ES-I3 (cell line): ENCODE measurements at regions not wholly inside any gene's neighbourhood (a gene's known extent, or its start where the extent isn't known, plus 50 kb on each side); places are given as distances from the start of the nearest gene placed in this dataset.
"Not testable (repeated sequence)": the region's sequence is repeated elsewhere in the genome, so short reads cannot be mapped to it uniquely, and the experiment has no call there.

Source experiments
- H3K36me3 ChIP-seq: 2 replicates; pipeline ENCODE4 v1.6.1; 2013; ENCODE audit warnings: mild to moderate bottlenecking, low read length, control low read depth, moderate library complexity; ENCODE audit not compliant: insufficient read depth
- H3K4me1 ChIP-seq: 2 replicates; pipeline ENCODE4 v1.6.1; 2013; ENCODE audit warnings: mild to moderate bottlenecking, control low read depth, low read length; ENCODE audit not compliant: insufficient read depth
- H3K9ac ChIP-seq: 2 replicates; pipeline ENCODE4 v1.6.1; 2013; ENCODE audit warnings: low read depth, mild to moderate bottlenecking, low read length, moderate library complexity
- H3K9me3 ChIP-seq: 2 replicates; pipeline ENCODE4 v1.6.1; 2013; ENCODE audit warnings: mild to moderate bottlenecking, low read length, moderate library complexity; ENCODE audit not compliant: control insufficient read depth, insufficient read depth

GRCh38 chr7:125279961-125280360 lies 350.3 kb upstream of the POT1 start:
- no peaks in the 10 kb centered on the region for H3K36me3 ChIP-seq
- peaks cover 11% of the 10 kb centered on the region for H3K4me1 ChIP-seq
- H3K9me3 ChIP-seq, result no peaks in the 10 kb centered on the region
- H3K9ac ChIP-seq, result no peak overlapping the region

- no peak overlapping the region for H3K9ac ChIP-seq
- H3K4me1 ChIP-seq, result peaks cover 11% of the 10 kb centered on the region
- H3K9me3 ChIP-seq, result peaks cover 3% of the 10 kb centered on the region; the same call in 1 of the 2 replicates
- H3K36me3 ChIP-seq, result no peaks in the 10 kb centered on the region
Measured at GRCh38 chr7:125278318-125278717, 348.7 kb upstream of the POT1 start.

GRCh38 chr7:125274742-125275141 lies 345.1 kb upstream of the POT1 start:
- not testable (repeated sequence) for H3K9me3 ChIP-seq, H3K36me3 ChIP-seq, H3K9ac ChIP-seq, H3K4me1 ChIP-seq

GRCh38 chr7:125264174-125264856 lies 334.7 kb upstream of the POT1 start:
- H3K9me3 ChIP-seq, H3K36me3 ChIP-seq: not testable (repeated sequence)
- peaks cover 25% of the 10 kb centered on the region for H3K4me1 ChIP-seq
- peak overlapping the region; percentile 85 for H3K9ac ChIP-seq

- not testable (repeated sequence) for H3K9me3 ChIP-seq, H3K36me3 ChIP-seq
- peaks cover 36% of the 10 kb centered on the region for H3K4me1 ChIP-seq
- H3K9ac ChIP-seq, result peak overlapping the region; percentile 7; the same call in 1 of the 2 replicates
Measured at GRCh38 chr7:125258876-125259417, 329.3 kb upstream of the POT1 start.

- H3K9ac ChIP-seq, result peak overlapping the region; percentile 9; the same call in 1 of the 2 replicates
- H3K36me3 ChIP-seq, result peaks cover 7% of the 10 kb centered on the region; the same call in 1 of the 2 replicates
- H3K9me3 ChIP-seq, result no peaks in the 10 kb centered on the region
- peaks cover 45% of the 10 kb centered on the region for H3K4me1 ChIP-seq
Measured at GRCh38 chr7:125257617-125258016, 328.0 kb upstream of the POT1 start.

GRCh38 chr7:125256446-125256845 lies 326.8 kb upstream of the POT1 start:
- peaks cover 5% of the 10 kb centered on the region for H3K36me3 ChIP-seq
- no peak overlapping the region for H3K9ac ChIP-seq
- peaks cover 46% of the 10 kb centered on the region for H3K4me1 ChIP-seq
- H3K9me3 ChIP-seq, result no peaks in the 10 kb centered on the region

- peaks cover 7% of the 10 kb centered on the region for H3K36me3 ChIP-seq
Measured at GRCh38 chr7:125255810-125256209, 326.2 kb upstream of the POT1 start.

GRCh38 chr7:125254566-125254965 lies 324.9 kb upstream of the POT1 start:
- H3K9ac ChIP-seq, result no peak overlapping the region
- peaks cover 7% of the 10 kb centered on the region for H3K36me3 ChIP-seq
- peaks cover 44% of the 10 kb centered on the region for H3K4me1 ChIP-seq
- H3K9me3 ChIP-seq, result no peaks in the 10 kb centered on the region

More at GRCh38 chr7:125255810-125256209, 326.2 kb upstream of the POT1 start:
- Histone ChIP-seq H3K4me1 (peaks cover 46% of the 10 kb centered on the region), H3K9ac (no peak overlapping the region), H3K9me3 (no peaks in the 10 kb centered on the region)

GRCh38 chr7:125253452-125254190 lies 324.0 kb upstream of the POT1 start:
- Histone ChIP-seq H3K36me3 (peaks cover 7% of the 10 kb centered on the region), H3K9me3 (no peaks in the 10 kb centered on the region), H3K9ac (no peak overlapping the region), H3K4me1 (peaks cover 42% of the 10 kb centered on the region)

- no peaks in the 10 kb centered on the region for H3K9me3 ChIP-seq
- H3K9ac ChIP-seq, result no peak overlapping the region
- peaks cover 23% of the 10 kb centered on the region for H3K36me3 ChIP-seq
- 0 out of 2 replicates have a peak, but pooled peaks cover under 1% of the 10 kb centered on the region for H3K4me1 ChIP-seq
Measured at GRCh38 chr7:125247514-125248098, 318.0 kb upstream of the POT1 start.

- Histone ChIP-seq H3K4me1 (no peaks in the 10 kb centered on the region), H3K9ac (no peak overlapping the region), H3K9me3 (no peaks in the 10 kb centered on the region), H3K36me3 (peaks cover 23% of the 10 kb centered on the region)
Measured at GRCh38 chr7:125246706-125247105, 317.1 kb upstream of the POT1 start.

- Histone ChIP-seq H3K4me1 (no peaks in the 10 kb centered on the region), H3K9ac (no peak overlapping the region), H3K36me3 (peaks cover 18% of the 10 kb centered on the region), H3K9me3 (no peaks in the 10 kb centered on the region)
Measured at GRCh38 chr7:125241548-125241947, 311.9 kb upstream of the POT1 start.

GRCh38 chr7:125222596-125222995 lies 293.0 kb upstream of the POT1 start:
- Histone ChIP-seq H3K9ac (no peak overlapping the region), H3K36me3 (no peaks in the 10 kb centered on the region), H3K9me3 (no peaks in the 10 kb centered on the region), H3K4me1 (peaks cover 23% of the 10 kb centered on the region)
